GM12878 (cell line): ENCODE measurements at regions not wholly inside any gene's neighbourhood (a gene's known extent, or its start where the extent isn't known, plus 50 kb on each side); places are given as distances from the start of the nearest gene placed in this dataset.

Experiments
- ATAC-seq: fragments of 200-7000 bp; cut with Tn5 transposase; 3 replicates; pipeline ENCODE4 v1.9.1; 2020; ENCODE audit warnings: mild to moderate bottlenecking, moderate library complexity
- BruUV-seq: library from RNA; stranded (reverse); fragments of 400-500 nt; replicated peaks from 2 replicates; lab custom pipeline; 2021; lab: Mats Ljungman, UMichigan
- CTCF ChIA-PET: fragments of 300-600 bp; sonication (Branson Sonifier 250); formaldehyde crosslinking; extraction: SDS; loops from one replicate; lab custom pipeline; 2021; ENCODE audit warnings: inconsistent platforms; lab: Yijun Ruan, JAX
- POLR2A ChIA-PET: fragments of 350-600 bp; formaldehyde crosslinking; extraction: SDS; loops from one replicate; lab custom pipeline; 2021; ENCODE audit warnings: inconsistent platforms; lab: Charles Lee
- RAD21 ChIA-PET: fragments of 300-600 bp; sonication (Branson Sonifier 250); formaldehyde crosslinking; loops from one replicate; lab custom pipeline; 2023; ENCODE audit warnings: antibody characterized with exemption; ENCODE audit not compliant: unreplicated experiment; lab: Charles Lee
- SMC1A ChIA-PET: fragments of 300-600 bp; sonication (Branson Sonifier 250); formaldehyde crosslinking; loops from one replicate; lab custom pipeline; 2023; ENCODE audit not compliant: unreplicated experiment, uncharacterized antibody; lab: Charles Lee
- DNase-seq: peaks from one replicate; pipeline ENCODE4 v3.0.0-alpha.2; 2011; ENCODE audit warnings: low read depth, low spot score
- FAIRE-seq: peaks from 3 replicates; lab custom pipeline; 2011; peaks lifted over from hg19 to GRCh38; lab: Jason Lieb, UNC
- H2AFZ ChIP-seq: 2 replicates; pipeline ENCODE4 v1.6.0; 2011; ENCODE audit warnings: low read depth, low read length, control low read depth; ENCODE audit not compliant: control insufficient read depth
- H3K27ac ChIP-seq: 2 replicates; pipeline ENCODE4 v1.5.1; 2011; ENCODE audit warnings: control low read depth; ENCODE audit not compliant: control insufficient read depth, insufficient read depth
- H3K27me3 ChIP-seq, 2 experiments: replicated peaks in 1 of 2; 2 replicates each; pipeline versions ENCODE4 v1.6.0 to v1.6.1; 2011; ENCODE audit warnings: low read length in 1 of 2; ENCODE audit not compliant: control insufficient read depth in 2 of 2, insufficient read depth in 2 of 2
- H3K36me3 ChIP-seq, 2 experiments: 2 replicates each; pipeline ENCODE4 v1.5.1; 2011; ENCODE audit warnings: low read length in 1 of 2; ENCODE audit not compliant: control insufficient read depth in 2 of 2, insufficient read depth in 2 of 2
- H3K4me1 ChIP-seq: 2 replicates; pipeline ENCODE4 v1.6.1; 2011; ENCODE audit warnings: mild to moderate bottlenecking, low read length, moderate library complexity, mixed read lengths; ENCODE audit not compliant: control insufficient read depth, insufficient read depth
- H3K4me2 ChIP-seq: 2 replicates; pipeline ENCODE4 v1.6.0; 2011; ENCODE audit warnings: control low read depth; ENCODE audit not compliant: control insufficient read depth, insufficient read depth
- H3K4me3 ChIP-seq: fragments of 200-600 bp; sonication (generic); 2 replicates; pipeline ENCODE4 v1.5.1; 2016
- H3K79me2 ChIP-seq: 2 replicates; pipeline ENCODE4 v1.6.0; 2011; ENCODE audit warnings: low read length; ENCODE audit not compliant: control insufficient read depth, insufficient read depth
- H3K9ac ChIP-seq: 2 replicates; pipeline ENCODE4 v1.8.0; 2011; ENCODE audit warnings: low read length, control low read depth, mixed read lengths; ENCODE audit not compliant: control insufficient read depth, insufficient read depth
- H3K9me3 ChIP-seq: replicated peaks from 3 replicates; pipeline ENCODE4 v1.5.1; 2011; ENCODE audit warnings: mild to moderate bottlenecking, low read length; ENCODE audit not compliant: control insufficient read depth, insufficient read depth
- H4K20me1 ChIP-seq: 2 replicates; pipeline ENCODE4 v1.6.0; 2011; ENCODE audit not compliant: control insufficient read depth, insufficient read depth
- CBX3 ChIP-seq: fragments of 200-600 bp; sonication (generic); IDR thresholded peaks from 2 replicates; pipeline ENCODE4 v1.6.1; 2016; ENCODE audit warnings: low read depth, borderline replicate concordance
- MXI1 ChIP-seq: fragments of 150-350 bp; IDR thresholded peaks from 2 replicates; pipeline ENCODE4 v1.6.1; 2011; ENCODE audit warnings: low read depth, mild to moderate bottlenecking, inconsistent platforms, low read length, improper control_type of control experiment
- NRF1 ChIP-seq: conservative IDR thresholded peaks from 2 replicates; pipeline ENCODE4 v1.6.1; 2011; ENCODE audit warnings: mild to moderate bottlenecking, low read depth, low read length, improper control_type of control experiment
- PAX5 ChIP-seq: IDR thresholded peaks from 2 replicates; pipeline ENCODE4 v1.6.1; 2011; ENCODE audit warnings: low read depth, low read length, borderline replicate concordance
- SIN3A ChIP-seq: IDR thresholded peaks from 2 replicates; pipeline ENCODE4 v1.6.1; 2012; ENCODE audit warnings: low read depth, low read length, improper control_type of control experiment
- SP1 ChIP-seq: IDR thresholded peaks from one replicate; pipeline ENCODE4 v1.6.1; 2011; ENCODE audit warnings: low read depth, low read length
- SUPT20H ChIP-seq: IDR thresholded peaks from 2 replicates; pipeline ENCODE4 v1.6.1; 2011; ENCODE audit warnings: low read depth, mild to moderate bottlenecking, low read length, moderate library complexity, borderline replicate concordance; ENCODE audit not compliant: control insufficient read depth
- YBX1 ChIP-seq: fragments of 450-650 bp; IDR thresholded peaks from 2 replicates; pipeline ENCODE4 v1.6.1; 2016; ENCODE audit warnings: antibody characterized with exemption
- ZNF24 ChIP-seq: fragments of 450-650 bp; IDR thresholded peaks from 2 replicates; pipeline ENCODE4 v1.6.1; 2017; ENCODE audit warnings: antibody characterized with exemption, mild to moderate bottlenecking
- ZNF384 ChIP-seq: IDR thresholded peaks from 2 replicates; pipeline ENCODE4 v1.6.1; 2012; ENCODE audit warnings: low read depth, mild to moderate bottlenecking, low read length, improper control_type of control experiment, borderline replicate concordance
- WGBS: methylation state at CpG from one replicate; pipeline ENCODE4 v1.1.6; 2016; ENCODE audit warnings: low lambda C conversion rate; ENCODE audit not compliant: insufficient replicate concordance, insufficient coverage; ENCODE audit errors: missing lambda C conversion rate; 5-methylcytosine and 5-hydroxymethylcytosine counted together
- in situ Hi-C: fragments of 300-500 bp; cut with MboI; formaldehyde crosslinking; loops from 9 replicates; pipeline ENCODE4 v1.14.3; 2018; ENCODE audit warnings: mixed read lengths
- intact Hi-C: fragments of 100-400 bp; cut with micrococcal nuclease; formaldehyde crosslinking; loops from one replicate; pipeline ENCODE4 v1.14.2; 2022; ENCODE audit not compliant: unreplicated experiment
- TF ChIP-seq, protein P1 (sequence below): IDR thresholded peaks from 2 replicates; pipeline ENCODE4 v1.6.1; 2011; ENCODE audit warnings: low read depth, mild to moderate bottlenecking, low read length, moderate library complexity, borderline replicate concordance; ENCODE audit errors: extremely low read depth
- TF ChIP-seq, protein P2 (sequence below): fragments of 150-350 bp; IDR thresholded peaks from 2 replicates; pipeline ENCODE4 v1.6.1; 2014; ENCODE audit warnings: mild to moderate bottlenecking, low read depth, low read length
- TF ChIP-seq, protein P3 (sequence below): IDR thresholded peaks from 2 replicates; pipeline ENCODE4 v1.6.1; 2012; ENCODE audit warnings: low read length, inconsistent platforms

DNA sequence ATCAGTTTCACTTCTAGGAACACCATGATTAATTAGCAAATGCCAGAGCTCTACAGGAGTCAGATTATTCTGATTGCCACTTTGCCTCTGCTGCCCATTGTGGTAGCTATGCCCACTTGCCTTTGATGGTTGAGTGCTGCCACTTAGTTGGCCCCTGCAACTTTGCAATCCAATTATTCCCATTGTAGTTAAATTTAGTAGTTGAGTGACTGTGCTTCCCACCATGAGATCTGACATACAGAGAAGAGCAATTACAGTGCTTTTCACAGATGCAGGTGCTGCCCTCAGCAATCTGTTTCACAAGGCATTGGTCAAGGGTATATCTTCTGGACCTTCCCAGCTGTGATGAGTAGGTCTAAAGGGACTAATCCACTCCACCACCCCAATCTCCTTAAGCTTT lies 468.4 kb upstream of the RGS6 start:
- no peak for FAIRE-seq
- H3K79me2 ChIP-seq, result no peaks in the 10 kb centered on the region; the same call in none of the 2 replicates

DNA sequence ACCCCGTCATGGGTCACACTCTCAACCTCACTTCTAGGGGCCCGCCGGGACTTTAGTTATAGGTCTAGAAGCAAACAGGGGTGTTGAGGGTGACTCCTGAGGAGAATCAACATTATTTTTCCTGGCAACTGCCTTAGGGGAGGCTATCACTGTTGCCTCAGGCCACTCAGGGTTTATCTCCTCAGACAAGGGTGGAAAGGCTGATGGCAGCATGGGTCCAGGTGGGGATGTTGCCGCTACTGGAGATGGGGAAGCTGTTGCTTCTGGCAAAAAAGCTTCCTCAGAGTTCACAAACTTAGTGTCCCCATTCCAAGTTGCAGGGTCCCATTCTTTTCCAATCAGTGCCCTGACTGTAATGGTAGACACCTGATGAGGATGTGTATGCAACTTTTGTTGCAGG lies 467.4 kb upstream of the RGS6 start:
- Histone ChIP-seq H3K9ac (no peak overlapping the region), H3K4me3 (no peak overlapping the region), H3K9me3 (peaks cover 4% of the 10 kb centered on the region; the same call in 2 of the 3 replicates), H4K20me1 (no peaks in the 10 kb centered on the region), H3K4me1 (peaks cover 5% of the 10 kb centered on the region; the same call in 1 of the 2 replicates), H3K36me3 (peaks cover 0 to 5% of the 10 kb centered on the region in 2 experiments; a peak in 3 of 4 replicates), H3K79me2 (peaks cover 2% of the 10 kb centered on the region), H3K27ac (no peak overlapping the region), H2AFZ (no peak overlapping the region), H3K4me2 (no peak overlapping the region), H3K27me3 (no peaks in the 10 kb centered on the region)
- intact Hi-C loops, result no loop called here
- in situ Hi-C loops, result no loop called here
- POLR2A ChIA-PET, result no interaction called here
- CTCF ChIA-PET, result no interaction called here
- ATAC-seq, result no peak
- SMC1A ChIA-PET, result interaction anchor here (0.9 to 2.8 kb wide), 2 partner anchors 15 to 18 kb away, joined by 3 to 12 read pairs; no protein-coding TSS in a partner anchor
- RAD21 ChIA-PET, result no interaction called here
- no peak for DNase-seq
- no TSS peak for BruUV-seq
- 100% methylated on average over 4 of the region's 4 CpGs for WGBS
- no peak for FAIRE-seq
- TF ChIP-seq ZNF384, result no peak
- TF ChIP-seq, protein P1, sequence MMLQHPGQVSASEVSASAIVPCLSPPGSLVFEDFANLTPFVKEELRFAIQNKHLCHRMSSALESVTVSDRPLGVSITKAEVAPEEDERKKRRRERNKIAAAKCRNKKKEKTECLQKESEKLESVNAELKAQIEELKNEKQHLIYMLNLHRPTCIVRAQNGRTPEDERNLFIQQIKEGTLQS, result no peak
- TF ChIP-seq YBX1, result no peak
- TF ChIP-seq, protein P2, sequence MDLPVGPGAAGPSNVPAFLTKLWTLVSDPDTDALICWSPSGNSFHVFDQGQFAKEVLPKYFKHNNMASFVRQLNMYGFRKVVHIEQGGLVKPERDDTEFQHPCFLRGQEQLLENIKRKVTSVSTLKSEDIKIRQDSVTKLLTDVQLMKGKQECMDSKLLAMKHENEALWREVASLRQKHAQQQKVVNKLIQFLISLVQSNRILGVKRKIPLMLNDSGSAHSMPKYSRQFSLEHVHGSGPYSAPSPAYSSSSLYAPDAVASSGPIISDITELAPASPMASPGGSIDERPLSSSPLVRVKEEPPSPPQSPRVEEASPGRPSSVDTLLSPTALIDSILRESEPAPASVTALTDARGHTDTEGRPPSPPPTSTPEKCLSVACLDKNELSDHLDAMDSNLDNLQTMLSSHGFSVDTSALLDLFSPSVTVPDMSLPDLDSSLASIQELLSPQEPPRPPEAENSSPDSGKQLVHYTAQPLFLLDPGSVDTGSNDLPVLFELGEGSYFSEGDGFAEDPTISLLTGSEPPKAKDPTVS, result no peak
- no peak for TF ChIP-seq PAX5
- TF ChIP-seq SUPT20H, result no peak
- no peak for TF ChIP-seq MXI1
- TF ChIP-seq SP1, result no peak
- TF ChIP-seq, protein P3, sequence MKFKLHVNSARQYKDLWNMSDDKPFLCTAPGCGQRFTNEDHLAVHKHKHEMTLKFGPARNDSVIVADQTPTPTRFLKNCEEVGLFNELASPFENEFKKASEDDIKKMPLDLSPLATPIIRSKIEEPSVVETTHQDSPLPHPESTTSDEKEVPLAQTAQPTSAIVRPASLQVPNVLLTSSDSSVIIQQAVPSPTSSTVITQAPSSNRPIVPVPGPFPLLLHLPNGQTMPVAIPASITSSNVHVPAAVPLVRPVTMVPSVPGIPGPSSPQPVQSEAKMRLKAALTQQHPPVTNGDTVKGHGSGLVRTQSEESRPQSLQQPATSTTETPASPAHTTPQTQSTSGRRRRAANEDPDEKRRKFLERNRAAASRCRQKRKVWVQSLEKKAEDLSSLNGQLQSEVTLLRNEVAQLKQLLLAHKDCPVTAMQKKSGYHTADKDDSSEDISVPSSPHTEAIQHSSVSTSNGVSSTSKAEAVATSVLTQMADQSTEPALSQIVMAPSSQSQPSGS, result no peak
- TF ChIP-seq CBX3, result no peak
- TF ChIP-seq SIN3A, result no peak

More for the DNA sequence above, 468.4 kb upstream of the RGS6 start:
- Histone ChIP-seq H3K36me3 (peaks cover 0 to 5% of the 10 kb centered on the region in 2 experiments; a peak in 3 of 4 replicates), H3K9me3 (peaks cover 4% of the 10 kb centered on the region; the same call in 2 of the 3 replicates), H3K9ac (no peak overlapping the region), H4K20me1 (no peaks in the 10 kb centered on the region)
- SMC1A ChIA-PET, result interaction anchor here (1.4 to 2.8 kb wide), 3 partner anchors 10 to 30 kb away, joined by 4 to 12 read pairs (median 7); no protein-coding TSS in a partner anchor
- DNase-seq (no peak), ATAC-seq (no peak)
- RAD21 ChIA-PET, result no interaction called here
- POLR2A ChIA-PET, result no interaction called here
- intact Hi-C loops, result no loop called here
- TF ChIP-seq CBX3 (no peak), NRF1 (no peak), ZNF24 (no peak)
- TF ChIP-seq, all 136 proteins: peak for 0
- CTCF ChIA-PET, result interaction anchor here (1.5 kb wide), 1 partner anchor 19 kb away, joined by 3 read pairs; no protein-coding TSS in a partner anchor
- in situ Hi-C loops, result no loop called here
- Histone ChIP-seq H3K27me3 (no peaks in the 10 kb centered on the region), H3K4me3 (no peak overlapping the region), H3K4me2 (no peak overlapping the region), H2AFZ (no peak overlapping the region), H3K27ac (no peak overlapping the region), H3K4me1 (no peaks in the 10 kb centered on the region)
- no TSS peak for BruUV-seq
